SK-N-SH treated with all-trans-retinoic acid at 6 μM for 48 hours (cell line): ENCODE measurements at regions not wholly inside any gene's neighbourhood (a gene's known extent, or its start where the extent isn't known, plus 50 kb on each side); places are given as distances from the start of the nearest gene placed in this dataset.

ENCODE experiments used
- ATAC-seq: fragments of 200-7000 bp; cut with Tn5 transposase; 3 replicates; pipeline ENCODE4 v1.9.1; 2020; ENCODE audit warnings: mild to moderate bottlenecking, moderate library complexity
- ARNTL ChIP-seq: fragments of 450-650 bp; formaldehyde crosslinking; IDR thresholded peaks from 2 replicates; pipeline ENCODE4 v1.5.0; 2020; ENCODE audit warnings: low read depth, mild to moderate bottlenecking, moderate library complexity, borderline replicate concordance
- BACH2 ChIP-seq: fragments of 250-450 bp; sonication (Bioruptor Pico); IDR thresholded peaks from 2 replicates; pipeline ENCODE4 v1.9.0; 2021; ENCODE audit warnings: mild to moderate bottlenecking, borderline replicate concordance
- CSDC2 ChIP-seq: fragments of 250-450 bp; sonication (Bioruptor Pico); IDR thresholded peaks from 2 replicates; pipeline ENCODE4 v1.5.0; 2020; ENCODE audit warnings: mild to moderate bottlenecking, moderate library complexity
- ESRRG ChIP-seq: fragments of 250-450 bp; sonication (Bioruptor Pico); IDR thresholded peaks from 2 replicates; pipeline ENCODE4 v1.6.1; 2021; ENCODE audit warnings: mild to moderate bottlenecking
- GLIS3 ChIP-seq: fragments of 250-450 bp; sonication (Bioruptor Pico); IDR thresholded peaks from 2 replicates; pipeline ENCODE4 v1.5.0; 2020; ENCODE audit warnings: mild to moderate bottlenecking, moderate library complexity
- ISL1 ChIP-seq: fragments of 250-450 bp; sonication (Bioruptor Pico); IDR thresholded peaks from 2 replicates; pipeline ENCODE4 v2.1.2; 2022; ENCODE audit warnings: mild to moderate bottlenecking, moderate library complexity
- OSR1 ChIP-seq: fragments of 250-450 bp; sonication (Bioruptor Pico); IDR thresholded peaks from 2 replicates; pipeline ENCODE4 v1.8.0; 2022; ENCODE audit warnings: moderate library complexity, mild to moderate bottlenecking, inconsistent platforms
- PPARA ChIP-seq: fragments of 250-450 bp; sonication (Bioruptor Pico); IDR thresholded peaks from 2 replicates; pipeline ENCODE4 v1.5.0; 2020; ENCODE audit warnings: mild to moderate bottlenecking, borderline replicate concordance
- TCF4 ChIP-seq: fragments of 250-450 bp; sonication (Bioruptor Pico); IDR thresholded peaks from 2 replicates; pipeline ENCODE4 v1.8.0; 2021; ENCODE audit warnings: mild to moderate bottlenecking, moderate library complexity, borderline replicate concordance
- TOX ChIP-seq: fragments of 250-450 bp; sonication (Bioruptor Pico); IDR thresholded peaks from 2 replicates; pipeline ENCODE4 v1.8.0; 2021; ENCODE audit warnings: mild to moderate bottlenecking, moderate library complexity, borderline replicate concordance
- TSHZ2 ChIP-seq: fragments of 250-450 bp; sonication (Bioruptor Pico); IDR thresholded peaks from 2 replicates; pipeline ENCODE4 v1.5.0; 2020; ENCODE audit warnings: mild to moderate bottlenecking, moderate library complexity
- ZC3H10 ChIP-seq: fragments of 250-450 bp; sonication (Bioruptor Pico); IDR thresholded peaks from 2 replicates; pipeline ENCODE4 v1.5.1; 2021; ENCODE audit warnings: mild to moderate bottlenecking, moderate library complexity
- ZFP30 ChIP-seq: fragments of 450-650 bp; formaldehyde crosslinking; IDR thresholded peaks from 2 replicates; pipeline ENCODE4 v1.5.0; 2022; ENCODE audit warnings: mild to moderate bottlenecking, moderate library complexity
- ZNF565 ChIP-seq: fragments of 450-650 bp; formaldehyde crosslinking; conservative IDR thresholded peaks from 2 replicates; pipeline ENCODE4 v1.5.0; 2020; ENCODE audit warnings: low read depth, mild to moderate bottlenecking, moderate library complexity
- ZNF70 ChIP-seq: fragments of 450-650 bp; formaldehyde crosslinking; IDR thresholded peaks from 2 replicates; pipeline ENCODE4 v1.5.0; 2020; ENCODE audit warnings: mild to moderate bottlenecking, moderate library complexity
- ZNF8 ChIP-seq: fragments of 450-650 bp; formaldehyde crosslinking; IDR thresholded peaks from 2 replicates; pipeline ENCODE4 v1.5.0; 2020; ENCODE audit warnings: mild to moderate bottlenecking, moderate library complexity
- TF ChIP-seq, protein P1 (sequence below): fragments of 250-450 bp; sonication (Bioruptor Pico); IDR thresholded peaks from 2 replicates; pipeline ENCODE4 v1.5.1; 2021; ENCODE audit warnings: mild to moderate bottlenecking, moderate library complexity
- TF ChIP-seq, protein P2 (sequence below): fragments of 250-450 bp; sonication (Bioruptor Pico); IDR thresholded peaks from 2 replicates; pipeline ENCODE4 v1.5.1; 2020; ENCODE audit warnings: low read depth, mild to moderate bottlenecking, moderate library complexity
- TF ChIP-seq, protein P3 (sequence below): fragments of 250-450 bp; sonication (Bioruptor Pico); IDR thresholded peaks from 2 replicates; pipeline ENCODE4 v1.8.0; 2021; ENCODE audit warnings: low read depth, mild to moderate bottlenecking, moderate library complexity, borderline replicate concordance

DNA sequence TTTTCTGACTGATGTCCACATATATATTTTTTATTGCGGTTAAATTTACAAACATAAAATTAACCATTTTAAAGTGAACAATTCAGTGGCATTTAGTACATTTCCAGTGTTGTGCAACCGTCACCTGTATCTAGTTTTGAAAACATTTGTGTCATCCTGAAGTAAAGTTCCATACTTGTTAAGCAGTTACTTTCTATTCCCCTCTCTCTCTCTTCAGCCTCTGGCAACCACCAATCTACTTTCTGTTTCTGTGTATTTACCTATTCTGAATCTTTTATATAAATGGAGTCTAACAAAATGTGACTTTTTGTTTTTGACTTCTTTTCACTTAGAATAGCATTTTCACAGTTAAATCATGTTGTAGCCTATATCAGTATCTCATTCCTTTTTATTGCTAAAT is 480.1 kb upstream of the SMARCA2 start:
- TF ChIP-seq TCF4 (no peak), CSDC2 (CRISPR knock-in tag) (no peak), TSHZ2 (CRISPR knock-in tag) (no peak)
- TF ChIP-seq, protein P1, sequence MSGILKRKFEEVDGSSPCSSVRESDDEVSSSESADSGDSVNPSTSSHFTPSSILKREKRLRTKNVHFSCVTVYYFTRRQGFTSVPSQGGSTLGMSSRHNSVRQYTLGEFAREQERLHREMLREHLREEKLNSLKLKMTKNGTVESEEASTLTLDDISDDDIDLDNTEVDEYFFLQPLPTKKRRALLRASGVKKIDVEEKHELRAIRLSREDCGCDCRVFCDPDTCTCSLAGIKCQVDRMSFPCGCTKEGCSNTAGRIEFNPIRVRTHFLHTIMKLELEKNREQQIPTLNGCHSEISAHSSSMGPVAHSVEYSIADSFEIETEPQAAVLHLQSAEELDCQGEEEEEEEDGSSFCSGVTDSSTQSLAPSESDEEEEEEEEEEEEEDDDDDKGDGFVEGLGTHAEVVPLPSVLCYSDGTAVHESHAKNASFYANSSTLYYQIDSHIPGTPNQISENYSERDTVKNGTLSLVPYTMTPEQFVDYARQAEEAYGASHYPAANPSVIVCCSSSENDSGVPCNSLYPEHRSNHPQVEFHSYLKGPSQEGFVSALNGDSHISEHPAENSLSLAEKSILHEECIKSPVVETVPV (CRISPR knock-in tag) = no peak
- no peak for ATAC-seq

- TF ChIP-seq TSHZ2 (CRISPR knock-in tag) = no peak
- TF ChIP-seq ARNTL (CRISPR knock-in tag) = no peak
- TF ChIP-seq TOX (CRISPR knock-in tag) = no peak
- TF ChIP-seq, protein P2, sequence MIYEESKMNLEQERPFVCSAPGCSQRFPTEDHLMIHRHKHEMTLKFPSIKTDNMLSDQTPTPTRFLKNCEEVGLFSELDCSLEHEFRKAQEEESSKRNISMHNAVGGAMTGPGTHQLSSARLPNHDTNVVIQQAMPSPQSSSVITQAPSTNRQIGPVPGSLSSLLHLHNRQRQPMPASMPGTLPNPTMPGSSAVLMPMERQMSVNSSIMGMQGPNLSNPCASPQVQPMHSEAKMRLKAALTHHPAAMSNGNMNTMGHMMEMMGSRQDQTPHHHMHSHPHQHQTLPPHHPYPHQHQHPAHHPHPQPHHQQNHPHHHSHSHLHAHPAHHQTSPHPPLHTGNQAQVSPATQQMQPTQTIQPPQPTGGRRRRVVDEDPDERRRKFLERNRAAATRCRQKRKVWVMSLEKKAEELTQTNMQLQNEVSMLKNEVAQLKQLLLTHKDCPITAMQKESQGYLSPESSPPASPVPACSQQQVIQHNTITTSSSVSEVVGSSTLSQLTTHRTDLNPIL (CRISPR knock-in tag) = no peak
- TF ChIP-seq GLIS3 (CRISPR knock-in tag) = no peak
- TF ChIP-seq ISL1 (CRISPR knock-in tag) = no peak
- no peak for TF ChIP-seq TCF4
- no peak for ATAC-seq
Observed at GRCh38 chr9:1535599-1535998, 479.5 kb upstream of the SMARCA2 start.

GRCh38 chr9:1536522-1537170 is 478.5 kb upstream of the SMARCA2 start:
- no peak for TF ChIP-seq BACH2 (CRISPR knock-in tag)
- TF ChIP-seq OSR1 (CRISPR knock-in tag) = no peak
- no peak for TF ChIP-seq ZFP30
- TF ChIP-seq, protein P3, sequence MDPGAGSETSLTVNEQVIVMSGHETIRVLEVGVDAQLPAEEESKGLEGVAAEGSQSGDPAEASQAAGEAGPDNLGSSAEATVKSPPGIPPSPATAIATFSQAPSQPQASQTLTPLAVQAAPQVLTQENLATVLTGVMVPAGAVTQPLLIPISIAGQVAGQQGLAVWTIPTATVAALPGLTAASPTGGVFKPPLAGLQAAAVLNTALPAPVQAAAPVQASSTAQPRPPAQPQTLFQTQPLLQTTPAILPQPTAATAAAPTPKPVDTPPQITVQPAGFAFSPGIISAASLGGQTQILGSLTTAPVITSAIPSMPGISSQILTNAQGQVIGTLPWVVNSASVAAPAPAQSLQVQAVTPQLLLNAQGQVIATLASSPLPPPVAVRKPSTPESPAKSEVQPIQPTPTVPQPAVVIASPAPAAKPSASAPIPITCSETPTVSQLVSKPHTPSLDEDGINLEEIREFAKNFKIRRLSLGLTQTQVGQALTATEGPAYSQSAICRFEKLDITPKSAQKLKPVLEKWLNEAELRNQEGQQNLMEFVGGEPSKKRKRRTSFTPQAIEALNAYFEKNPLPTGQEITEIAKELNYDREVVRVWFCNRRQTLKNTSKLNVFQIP (CRISPR knock-in tag) = no peak
- TF ChIP-seq ESRRG (CRISPR knock-in tag) = no peak
- no peak for TF ChIP-seq ZNF70 (CRISPR knock-in tag)
- TF ChIP-seq, protein P2 (CRISPR knock-in tag) = no peak
- TF ChIP-seq GLIS3 (CRISPR knock-in tag) = no peak
- no peak for TF ChIP-seq ZNF565 (CRISPR knock-in tag)
- no peak for TF ChIP-seq PPARA (CRISPR knock-in tag)
- no peak for TF ChIP-seq ZNF8 (CRISPR knock-in tag)
- TF ChIP-seq ZC3H10 (CRISPR knock-in tag) = no peak
- no peak for TF ChIP-seq CSDC2 (CRISPR knock-in tag)
- TF ChIP-seq ARNTL (CRISPR knock-in tag) = no peak
- TF ChIP-seq, protein P1 (CRISPR knock-in tag) = no peak
- no peak for TF ChIP-seq TOX (CRISPR knock-in tag)

More at GRCh38 chr9:1536522-1537170, 478.5 kb upstream of the SMARCA2 start:
- no peak for ATAC-seq
